Ovary (tissue), 7 donors: ENCODE measurements at regions not wholly inside any gene's neighbourhood (a gene's known extent, or its start where the extent isn't known, plus 50 kb on each side); places are given as distances from the start of the nearest gene placed in this dataset.

Source experiments
- DNase-seq, 5 donors: peaks; one replicate each; pipeline ENCODE4 v3.0.0-alpha.2; 2019 to 2020
- H3K27ac ChIP-seq, 2 donors: fragments of 200-600 bp; one replicate each; pipeline versions ENCODE4 v1.5.1 to v1.8.0; 2019 to 2022
- H3K27me3 ChIP-seq: fragments of 200-600 bp; one replicate; pipeline ENCODE4 v1.8.0; 2022
- H3K36me3 ChIP-seq: fragments of 200-600 bp; sonication (generic); one replicate; pipeline ENCODE4 v1.5.1; 2019
- H3K4me1 ChIP-seq: one replicate; pipeline ENCODE4 v1.8.1; 2013; ENCODE audit warnings: mild to moderate bottlenecking, moderate library complexity; ENCODE audit not compliant: insufficient read depth
- H3K4me3 ChIP-seq: fragments of 200-600 bp; sonication (generic); one replicate; pipeline ENCODE4 v1.5.1; 2017
- H3K9me3 ChIP-seq, 2 donors: fragments of 200-600 bp in 1 of 2; sonication (generic) in 1 of 2; one replicate each; pipeline versions ENCODE4 v1.5.1 to v1.8.1; 2013 to 2019; ENCODE audit warnings: mild to moderate bottlenecking in 1 of 2, moderate library complexity in 1 of 2
- EP300 ChIP-seq: sonication (generic); formaldehyde crosslinking; IDR thresholded peaks from one replicate; pipeline ENCODE4 v1.6.1; 2017; ENCODE audit warnings: antibody characterized with exemption
- POLR2A ChIP-seq: fragments of 450-650 bp; IDR thresholded peaks from one replicate; pipeline ENCODE4 v1.6.1; 2017; ENCODE audit warnings: antibody characterized with exemption, mild to moderate bottlenecking, moderate library complexity
- WGBS, 3 donors: extraction: QIAGEN DNeasy Blood & Tissue Kit in 1 of 3; methylation state at CpG; one replicate each; pipeline versions ENCODE4 v1.1.5 to v1.1.7; 2013 to 2017; 5-methylcytosine and 5-hydroxymethylcytosine counted together
- intact Hi-C, 4 donors: fragments of 100-400 bp; cut with DNase I; formaldehyde crosslinking; loops; one replicate each; pipeline versions ENCODE4 v1.11.0 to v1.15.1; 2022 to 2023
- TF ChIP-seq, protein P1 (sequence below), 3 donors: fragments of 450-650 bp in 2 of 3; fragments of 200-600 bp in 1 of 3; IDR thresholded peaks; one replicate each; pipeline versions ENCODE4 v1.5.1 to v1.8.0; 2016 to 2022; ENCODE audit warnings: antibody characterized with exemption in 3 of 3, mild to moderate bottlenecking in 1 of 3
- donor health status: DM: no; HTN: no; CAD: no; lungs with moderate emphysema.
- donor health status: DM: no; HTN: no; CAD: no.
- donor health status: Bipolar disorder and iron deficiency.
- donor health status: DM: no; HTN: no; CAD: no.
- donor health status: DM: yes; HTN: yes; CAD: no.

DNA sequence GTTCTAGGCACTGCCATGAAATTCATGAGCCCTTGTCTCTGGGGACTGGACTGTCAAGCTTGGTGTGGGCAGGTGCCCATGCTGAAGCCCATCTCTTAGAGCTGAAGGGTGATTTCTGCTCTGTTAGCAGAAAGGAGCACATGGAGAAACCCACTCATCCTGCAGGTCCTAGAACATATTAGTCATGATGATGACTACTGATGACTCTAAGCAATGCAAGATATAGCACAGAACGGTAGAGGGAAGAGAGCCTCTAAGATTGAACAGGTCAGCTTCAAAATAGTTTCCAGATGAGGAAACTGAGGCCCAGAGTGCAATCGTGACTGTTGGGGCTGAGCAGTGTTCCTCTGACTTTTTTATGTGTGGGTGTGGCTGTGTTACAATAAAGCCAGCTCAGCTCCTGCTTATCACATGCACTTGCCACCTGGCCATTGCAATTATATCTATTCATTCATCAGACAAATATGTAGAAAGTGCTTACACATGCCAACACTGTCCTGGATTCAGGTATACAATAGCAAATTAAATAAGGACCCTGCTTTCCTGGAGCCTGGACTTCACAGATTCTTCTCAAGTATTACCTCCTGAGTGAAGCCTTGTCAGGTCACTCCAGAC, 140.2 kb upstream of the BRINP1 start:
- no peak for DNase-seq
- no peak for TF ChIP-seq EP300
- TF ChIP-seq POLR2A = no peak
- TF ChIP-seq, protein P1, sequence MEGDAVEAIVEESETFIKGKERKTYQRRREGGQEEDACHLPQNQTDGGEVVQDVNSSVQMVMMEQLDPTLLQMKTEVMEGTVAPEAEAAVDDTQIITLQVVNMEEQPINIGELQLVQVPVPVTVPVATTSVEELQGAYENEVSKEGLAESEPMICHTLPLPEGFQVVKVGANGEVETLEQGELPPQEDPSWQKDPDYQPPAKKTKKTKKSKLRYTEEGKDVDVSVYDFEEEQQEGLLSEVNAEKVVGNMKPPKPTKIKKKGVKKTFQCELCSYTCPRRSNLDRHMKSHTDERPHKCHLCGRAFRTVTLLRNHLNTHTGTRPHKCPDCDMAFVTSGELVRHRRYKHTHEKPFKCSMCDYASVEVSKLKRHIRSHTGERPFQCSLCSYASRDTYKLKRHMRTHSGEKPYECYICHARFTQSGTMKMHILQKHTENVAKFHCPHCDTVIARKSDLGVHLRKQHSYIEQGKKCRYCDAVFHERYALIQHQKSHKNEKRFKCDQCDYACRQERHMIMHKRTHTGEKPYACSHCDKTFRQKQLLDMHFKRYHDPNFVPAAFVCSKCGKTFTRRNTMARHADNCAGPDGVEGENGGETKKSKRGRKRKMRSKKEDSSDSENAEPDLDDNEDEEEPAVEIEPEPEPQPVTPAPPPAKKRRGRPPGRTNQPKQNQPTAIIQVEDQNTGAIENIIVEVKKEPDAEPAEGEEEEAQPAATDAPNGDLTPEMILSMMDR (IDR thresholded peaks at IDR 0.05) = no peak
- Histone ChIP-seq H3K36me3 (no peaks in the 10 kb centered on the region), H3K9me3 (no peaks in the 10 kb centered on the region), H3K27ac (no peak overlapping the region), H3K4me3 (no peak overlapping the region), H3K27me3 (no peaks in the 10 kb centered on the region), H3K4me1 (no peaks in the 10 kb centered on the region)
- intact Hi-C loops = no loop called here
- WGBS, 3 donors = 53 to 69% (median 66%) methylated on average over 2 of the region's 2 CpGs

DNA sequence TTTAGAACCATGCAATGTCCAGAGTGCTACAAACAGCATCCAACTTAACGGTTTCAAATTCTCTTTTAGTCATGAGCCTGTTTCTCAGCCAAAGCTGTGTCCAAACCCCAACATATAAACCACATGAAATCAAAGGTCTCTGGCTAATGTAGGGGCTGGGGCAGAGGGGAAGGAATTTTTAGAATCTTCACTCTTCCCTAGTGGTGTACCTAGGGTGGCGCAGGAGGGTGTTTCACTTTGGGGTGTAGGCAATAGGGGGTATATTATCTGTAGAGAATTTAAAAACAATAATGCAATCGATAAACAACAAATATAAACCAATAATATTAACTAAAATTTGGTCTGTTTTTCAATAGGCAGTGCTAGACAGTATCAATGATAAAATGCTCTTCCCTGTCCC, 132.1 kb upstream of the BRINP1 start:
- no peaks in the 10 kb centered on the region for H3K9me3 ChIP-seq
- WGBS, 3 donors = 85 to 86% (median 86%) methylated on average over 3 of the region's 3 CpGs
- no peak overlapping the region for H3K27ac ChIP-seq
- H3K4me1 ChIP-seq = no peaks in the 10 kb centered on the region
- no peak for DNase-seq
- no peak for TF ChIP-seq EP300
- no peak for TF ChIP-seq POLR2A
- TF ChIP-seq, protein P1 (IDR thresholded peaks at IDR 0.05) = no peak
- H3K27me3 ChIP-seq = no peaks in the 10 kb centered on the region
- no peak overlapping the region for H3K4me3 ChIP-seq
- intact Hi-C loops = no loop called here
- H3K36me3 ChIP-seq = no peaks in the 10 kb centered on the region

DNA sequence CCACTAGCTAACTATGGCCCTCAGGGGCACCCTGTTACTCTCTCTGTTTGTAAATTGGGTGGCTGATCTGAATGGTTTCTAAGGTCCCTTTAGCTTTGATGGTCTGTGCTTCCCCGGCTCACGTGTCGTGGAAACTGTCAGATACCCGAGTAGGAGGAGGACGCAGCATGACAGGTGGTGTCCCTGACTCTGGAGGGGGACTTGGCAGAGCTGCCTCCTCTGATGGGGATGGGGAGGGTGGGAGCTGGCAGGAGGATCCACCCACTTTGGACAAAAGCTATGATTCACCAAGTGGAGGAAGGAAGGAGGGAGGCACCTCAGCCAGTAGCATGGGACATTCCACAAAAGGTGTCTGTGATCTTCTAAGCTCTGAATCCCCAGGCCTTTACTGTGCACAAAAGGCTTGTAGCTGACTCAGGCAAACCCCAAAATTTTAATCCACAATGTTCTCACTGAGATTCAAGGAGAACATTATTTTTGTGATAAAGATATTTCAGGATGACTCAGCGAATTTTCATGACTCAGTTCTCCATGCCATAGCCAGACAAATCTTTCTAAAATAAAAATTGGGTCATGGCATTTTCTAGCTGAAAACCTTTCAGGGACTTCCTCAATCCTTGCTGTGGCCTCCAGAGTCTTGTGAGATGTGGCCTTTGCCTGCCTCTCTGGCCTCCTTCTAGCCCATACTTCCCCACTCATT, 131.0 kb upstream of the BRINP1 start:
- Histone ChIP-seq H3K27me3 (no peaks in the 10 kb centered on the region), H3K9me3 (no peaks in the 10 kb centered on the region), H3K4me1 (no peaks in the 10 kb centered on the region), H3K27ac (no peak overlapping the region), H3K4me3 (no peak overlapping the region), H3K36me3 (no peaks in the 10 kb centered on the region)
- intact Hi-C loops = no loop called here
- TF ChIP-seq POLR2A (no peak), EP300 (no peak)
- TF ChIP-seq, protein P1 (IDR thresholded peaks at IDR 0.05) = no peak
- WGBS, 3 donors = 63 to 76% (median 72%) methylated on average over 6 of the region's 6 CpGs
- DNase-seq = no peak

DNA sequence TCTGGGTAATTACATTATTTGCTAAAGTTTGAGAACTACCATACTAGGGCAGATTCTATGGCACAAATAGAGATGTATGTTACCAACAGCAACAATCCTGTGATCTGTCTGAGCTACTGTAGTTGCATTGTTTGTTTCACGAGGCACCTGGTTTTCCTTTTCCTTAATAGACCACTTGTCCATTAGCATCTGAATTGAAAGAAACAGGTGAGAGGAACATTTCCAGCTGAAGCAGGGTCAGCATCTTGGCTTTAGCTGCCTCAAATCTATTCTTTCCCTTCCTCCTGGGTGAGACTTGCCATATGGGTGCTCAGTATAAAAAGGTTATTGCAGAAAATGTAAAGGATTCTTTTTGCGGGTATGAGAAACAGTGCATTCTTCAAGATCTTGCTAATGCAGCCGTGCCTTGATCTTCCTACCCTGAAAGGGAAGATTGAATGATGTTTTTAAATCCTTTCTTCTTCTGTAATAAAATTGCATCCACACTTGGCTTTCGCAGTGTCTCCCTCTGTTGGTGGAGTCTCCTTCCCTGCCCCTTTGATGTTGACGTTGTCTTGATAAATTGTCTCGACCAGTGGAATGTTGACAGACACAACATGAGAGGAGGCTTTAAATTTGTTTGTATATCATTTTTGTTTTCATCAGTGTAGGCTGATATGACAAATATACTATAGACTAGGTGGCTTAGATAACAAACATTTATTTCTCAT, 118.0 kb upstream of the BRINP1 start:
- Histone ChIP-seq H3K4me1 (no peaks in the 10 kb centered on the region), H3K9me3 (no peaks in the 10 kb centered on the region), H3K4me3 (no peak overlapping the region), H3K36me3 (no peaks in the 10 kb centered on the region), H3K27me3 (no peaks in the 10 kb centered on the region), H3K27ac (no peak overlapping the region)
- WGBS, 3 donors = 47 to 57% (median 56%) methylated on average over 6 of the region's 6 CpGs
- DNase-seq = no peak
- no peak for TF ChIP-seq EP300
- TF ChIP-seq, protein P1 (IDR thresholded peaks at IDR 0.05) = no peak
- TF ChIP-seq POLR2A = no peak
- intact Hi-C loops = no loop called here
